Heart left ventricle (tissue), 16 donors: ENCODE measurements at regions not wholly inside any gene's neighbourhood (a gene's known extent, or its start where the extent isn't known, plus 50 kb on each side); places are given as distances from the start of the nearest gene placed in this dataset.

Experiments
- ATAC-seq, 4 donors: fragments of 200-7000 bp; cut with Tn5 transposase; one replicate each; pipeline ENCODE4 v1.9.1; 2020 to 2022; ENCODE audit warnings: moderate library complexity in 4 of 4, mild to moderate bottlenecking in 3 of 4, moderate number of reproducible peaks in 1 of 4
- DNase-seq, 5 donors: peaks; one replicate each; pipeline ENCODE4 v3.0.0-alpha.2; 2020
- H3K27ac ChIP-seq, 12 donors: fragments of 200-600 bp; sonication (generic) in 4 of 12; one replicate each; pipeline versions ENCODE4 v1.5.0 to v1.8.0; 2016 to 2022; ENCODE audit warnings: mild to moderate bottlenecking in 2 of 12
- H3K27me3 ChIP-seq, 9 donors: fragments of 200-600 bp; sonication (generic) in 2 of 9; one replicate each; pipeline versions ENCODE4 v1.5.1 to v1.8.0; 2016 to 2022; ENCODE audit warnings: mild to moderate bottlenecking in 3 of 9
- H3K36me3 ChIP-seq, 9 donors: fragments of 200-600 bp; sonication (generic) in 2 of 9; one replicate each; pipeline versions ENCODE4 v1.5.0 to v1.8.0; 2018 to 2022; ENCODE audit warnings: mild to moderate bottlenecking in 2 of 9
- H3K4me1 ChIP-seq, 12 donors: fragments of 200-600 bp; sonication (generic) in 4 of 12; one replicate each; pipeline versions ENCODE4 v1.5.0 to v1.8.0; 2016 to 2022; ENCODE audit warnings: mild to moderate bottlenecking in 3 of 12
- H3K4me3 ChIP-seq, 12 donors: fragments of 200-600 bp; sonication (generic) in 4 of 12; one replicate each; pipeline versions ENCODE4 v1.5.0 to v1.8.0; 2017 to 2022; ENCODE audit warnings: mild to moderate bottlenecking in 9 of 12, moderate library complexity in 4 of 12
- H3K9me3 ChIP-seq, 12 donors: fragments of 200-600 bp; sonication (generic) in 4 of 12; one replicate each; pipeline versions ENCODE4 v1.5.0 to v1.8.0; 2016 to 2022; ENCODE audit warnings: mild to moderate bottlenecking in 1 of 12
- CTCF ChIP-seq, 12 donors: fragments of 200-600 bp; sonication (generic) in 4 of 12; IDR thresholded peaks; one replicate each; pipeline versions ENCODE4 v1.5.0 to v1.8.0; 2018 to 2022; ENCODE audit warnings: antibody characterized with exemption in 12 of 12, mild to moderate bottlenecking in 5 of 12
- POLR2A ChIP-seq, 2 donors: fragments of 450-650 bp; IDR thresholded peaks; one replicate each; pipeline ENCODE4 v1.6.1; 2017; ENCODE audit warnings: antibody characterized with exemption in 2 of 2, mild to moderate bottlenecking in 2 of 2, moderate library complexity in 2 of 2
- WGBS, 4 donors: extraction: QIAGEN DNeasy Blood & Tissue Kit in 2 of 4; methylation state at CpG; one replicate each; pipeline versions ENCODE4 v1.1.5 to v1.1.7; 2013 to 2018; 5-methylcytosine and 5-hydroxymethylcytosine counted together
- intact Hi-C, 10 donors: fragments of 100-400 bp; cut with DNase I; formaldehyde crosslinking; loops; one replicate each; pipeline versions ENCODE4 v1.11.1 to v1.14.2; 2022
- donor health status: ischemic (EF 13 %, LVEDD 7.1; RV severe dilation, severe dysfunction).
- donor health status: healthy with polysubstance abuse.
- donor health status: DM: no; HTN: yes; CAD: no.
- donor health status: DM: no; HTN: no; CAD: no.
- donor health status: ischemic (EF 25% LVEDD 6.9; RV normal size, moderate dysfunction).
- donor health status: ischemic (EF 25% LVEDD 5.7; RV mildly dilated, moderate dysfunction).
- donor health status: healthy.
- donor health status: DM: yes; HTN: yes; CAD: no.
- donor health status: ischemic (EF 35%, LVEDD 5.7; RV mildly dilated, moderate dysfunction).
- donor health status: nonischemic (EF 11% LVEDD 7.7; RV severe dilation, severe dysfunction).
- donor health status: DM: yes; HTN: yes; CAD: no.
- donor health status: PGD.
- donor health status: ischemic (EF 29% LVEDD 5.4; RV normal size, mild dysfunction).
- donor health status: nonischemic (EF 23%, LVEDD 6.1; RV moderate dilation, normal function).

GRCh38 chr5:74969726-74970125 is 82.6 kb downstream of the GCNT4 start:
- intact Hi-C loops, result no loop called here
- Histone ChIP-seq H3K27me3 (peaks cover 0 to 5% (median 0%) of the 10 kb centered on the region in 9 donors), H3K4me3 (no peak overlapping the region), H3K9me3 (peaks cover 0 to 9% (median 0%) of the 10 kb centered on the region in 12 donors), H3K36me3 (no peaks in the 10 kb centered on the region), H3K27ac (no peak overlapping the region), H3K4me1 (no peaks in the 10 kb centered on the region)
- no peak for TF ChIP-seq POLR2A (IDR thresholded peaks at IDR 0.05)
- no peak for TF ChIP-seq CTCF (IDR thresholded peaks at IDR 0.05)
- ATAC-seq (no peak), DNase-seq (no peak)
- WGBS, 4 donors, result 83 to 88% (median 86%) methylated on average over 3 of the region's 3 CpGs

- WGBS, 4 donors, result 68 to 81% (median 76%) methylated on average over 6 of the region's 6 CpGs
- Histone ChIP-seq H3K36me3 (no peaks in the 10 kb centered on the region), H3K27me3 (peaks cover 0 to 8% (median 0%) of the 10 kb centered on the region in 9 donors), H3K27ac (no peak overlapping the region), H3K4me1 (no peaks in the 10 kb centered on the region), H3K4me3 (no peak overlapping the region), H3K9me3 (no peaks in the 10 kb centered on the region)
- ATAC-seq (no peak), DNase-seq (no peak)
- no peak for TF ChIP-seq CTCF (IDR thresholded peaks at IDR 0.05)
- no peak for TF ChIP-seq POLR2A (IDR thresholded peaks at IDR 0.05)
- intact Hi-C loops, result no loop called here
Observed at GRCh38 chr5:74966141-74967026, 86.0 kb downstream of the GCNT4 start.

- intact Hi-C loops, result no loop called here
- WGBS, 4 donors, result 47 to 60% (median 57%) methylated on average over 3 of the region's 3 CpGs
- H3K4me3 ChIP-seq, result no peak overlapping the region
- no peak overlapping the region for H3K27ac ChIP-seq
- ATAC-seq, result no peak
- peaks cover 0 to 7% (median 0%) of the 10 kb centered on the region in 9 donors for H3K27me3 ChIP-seq
- H3K36me3 ChIP-seq, result no peaks in the 10 kb centered on the region
- no peaks in the 10 kb centered on the region for H3K9me3 ChIP-seq
- H3K4me1 ChIP-seq, result no peaks in the 10 kb centered on the region
- TF ChIP-seq CTCF (IDR thresholded peaks at IDR 0.05) (no peak), POLR2A (IDR thresholded peaks at IDR 0.05) (no peak)
- no peak for DNase-seq
Observed at GRCh38 chr5:74963407-74963806, 89.0 kb downstream of the GCNT4 start.

- Histone ChIP-seq H3K4me3 (no peak overlapping the region), H3K36me3 (no peaks in the 10 kb centered on the region), H3K27ac (no peak overlapping the region), H3K27me3 (peaks cover 0 to 5% (median 0%) of the 10 kb centered on the region in 9 donors), H3K9me3 (peaks cover 0 to 5% (median 0%) of the 10 kb centered on the region in 12 donors), H3K4me1 (no peaks in the 10 kb centered on the region)
- 25 to 51% (median 31%) methylated on average over 3 of the region's 3 CpGs for WGBS, 4 donors
- no peak for DNase-seq
- ATAC-seq, result no peak
- intact Hi-C loops, result no loop called here
- no peak for TF ChIP-seq POLR2A (IDR thresholded peaks at IDR 0.05)
- no peak for TF ChIP-seq CTCF (IDR thresholded peaks at IDR 0.05)
Observed at GRCh38 chr5:74957906-74958305, 91.7 kb upstream of the FAM169A start.
